ENCODE measurements at regions not wholly inside any gene's neighbourhood (a gene's known extent, or its start where the extent isn't known, plus 50 kb on each side); places are given as distances from the start of the nearest gene placed in this dataset.

- Histone ChIP-seq H2BK5ac (ENCODE audit: insufficient read length, low read length) (no peak overlapping the region), H3K4ac (ENCODE audit: low read depth, low read length) (no peak overlapping the region), H3K56ac (ENCODE audit: insufficient read length, low read depth, low read length) (no peak overlapping the region), H2BK12ac (ENCODE audit: insufficient read length, low read depth, low read length) (no peak overlapping the region), H3T11ph (ENCODE audit: low read length) (no peak overlapping the region), H4K5ac (ENCODE audit: insufficient read length, low read depth, low read length) (no peak overlapping the region), H3K14ac (ENCODE audit: insufficient read depth, low read length) (no peak overlapping the region), H3K9ac (ENCODE audit: extremely low read depth, insufficient read length, low read length) (no peak overlapping the region), H3K27me3 (ENCODE audit: insufficient read depth, low read length) (no peaks in the 10 kb centered on the region), H2AK5ac (ENCODE audit: insufficient read length, low read length) (no peak overlapping the region), H4K20me1 (ENCODE audit: control insufficient read depth, insufficient read depth, insufficient read length) (no peaks in the 10 kb centered on the region), H3K4me2 (ENCODE audit: insufficient read depth, insufficient read length, low read length) (no peak overlapping the region), H4K91ac (ENCODE audit: insufficient read length, low read depth, low read length) (no peak overlapping the region), H3K18ac (ENCODE audit: insufficient read length, low read depth, low read length) (no peak overlapping the region), H3K79me2 (ENCODE audit: insufficient read depth, low read length) (no peaks in the 10 kb centered on the region), H3K4me1 (ENCODE audit: insufficient read depth, low read length) (no peaks in the 10 kb centered on the region), H3K27ac (ENCODE audit: insufficient read length, low read depth, low read length) (no peak overlapping the region), H3K79me1 (ENCODE audit: insufficient read depth, low read depth, low read length, poor library complexity, severe bottlenecking) (no peaks in the 10 kb centered on the region), H2BK15ac (ENCODE audit: low read depth, low read length) (no peak overlapping the region), H3K23me2 (ENCODE audit: insufficient read length, low read depth, low read length, poor library complexity, severe bottlenecking) (no peaks in the 10 kb centered on the region), H3K9me3 (ENCODE audit: control insufficient read depth, low read depth, low read length) (no peaks in the 10 kb centered on the region), H3K23ac (ENCODE audit: insufficient read length, low read depth, low read length) (no peak overlapping the region), H4K8ac (replicated peaks; ENCODE audit: insufficient read length, low read depth, low read length) (no peak overlapping the region), H2BK20ac (ENCODE audit: low read depth, low read length, poor library complexity, severe bottlenecking) (no peak overlapping the region), H2BK120ac (ENCODE audit: low read depth, low read length, poor library complexity, severe bottlenecking) (no peak overlapping the region), H2AFZ (ENCODE audit: low read length) (no peak overlapping the region)
- Mint-ChIP-seq H3K4me1 (no peaks in the 10 kb centered on the region), H3K27ac (no peak overlapping the region), H3K9me3 (peaks cover 5 to 6% of the 10 kb centered on the region in 2 experiments; a peak in 4 of 5 replicates), H3K4me3 (no peak overlapping the region), H3K36me3 (ENCODE audit: insufficient read depth in 1 of 3, low read depth in 3 of 3) (peaks cover 1 to 7% (median 2%) of the 10 kb centered on the region in 3 experiments; a peak in 2 of 7 replicates), H3K27me3 (ENCODE audit: low read depth) (no peaks in the 10 kb centered on the region)
- no CpG with 5 or more reads among the region's 1 CpG for WGBS (ENCODE audit: extremely low coverage, insufficient read length, low lambda C conversion rate)
- no peak for TF ChIP-seq CTCF (conservative IDR thresholded peaks at IDR 0.05)
- DNase-seq: no peak
Observed at GRCh38 chr12:90628213-90628612, 326.8 kb downstream of the CCER1 start.

Measured in H9 (cell line).